ENCODE measurements at regions not wholly inside any gene's neighbourhood (a gene's known extent, or its start where the extent isn't known, plus 50 kb on each side); places are given as distances from the start of the nearest gene placed in this dataset.
"Not testable (repeated sequence)": the region's sequence is repeated elsewhere in the genome, so short reads cannot be mapped to it uniquely, and the experiment has no call there.

GRCh38 chrX:143296521-143296920 is 220.8 kb downstream of the SPANXN3 start:
- H3K18ac ChIP-seq (ENCODE audit: low read length), result no peak overlapping the region
- no peak overlapping the region for H3K4me3 ChIP-seq (ENCODE audit: low read length in 2 of 2)
- peaks cover 0 to 4% of the 10 kb centered on the region in 2 donors for H3K4me1 ChIP-seq (ENCODE audit: control insufficient read depth in 2 of 2, insufficient read depth in 1 of 2, low read depth in 1 of 2, low read length in 2 of 2)
- no peak overlapping the region for H2BK15ac ChIP-seq (ENCODE audit: low read length)
- no peak overlapping the region for H4K91ac ChIP-seq (ENCODE audit: low read depth, low read length, poor library complexity)
- no peak overlapping the region for H2BK5ac ChIP-seq (ENCODE audit: low read length)
- H2BK120ac ChIP-seq (ENCODE audit: low read depth, low read length), result no peak overlapping the region
- no peak overlapping the region for H3K23ac ChIP-seq (ENCODE audit: low read depth, low read length, poor library complexity)
- peak; percentile 21 for DNase-seq (ENCODE audit: low spot score)
- H2AK5ac ChIP-seq (ENCODE audit: low read depth, low read length), result no peak overlapping the region
- no peaks in the 10 kb centered on the region for H3K9me3 ChIP-seq (replicated peaks in 1 of 2; ENCODE audit: control insufficient read depth in 2 of 2, insufficient read depth in 1 of 2, low read depth in 1 of 2, low read length in 2 of 2)
- no peak overlapping the region for H3K4ac ChIP-seq (ENCODE audit: low read length)
- no peaks in the 10 kb centered on the region for H3K27me3 ChIP-seq (ENCODE audit: control insufficient read depth in 3 of 3, insufficient read depth in 3 of 3, low read depth in 1 of 3, low read length in 3 of 3)
- H3K36me3 ChIP-seq (replicated peaks in 1 of 2; ENCODE audit: control insufficient read depth in 2 of 2, insufficient read depth in 2 of 2, low read length in 2 of 2), result no peaks in the 10 kb centered on the region
- H3K9ac ChIP-seq (ENCODE audit: low read depth, low read length, poor library complexity), result no peak overlapping the region
- WGBS, 2 donors (ENCODE audit: extremely low coverage in 2 of 2, insufficient read length in 2 of 2, insufficient replicate concordance in 1 of 2), result no CpG with 5 or more reads among the region's 1 CpG
- no peak overlapping the region for H2AFZ ChIP-seq (ENCODE audit: low read length)
- H3K79me1 ChIP-seq (ENCODE audit: low read depth, low read length), result no peaks in the 10 kb centered on the region
- H3K14ac ChIP-seq (ENCODE audit: low read length), result no peak overlapping the region
- H4K8ac ChIP-seq (ENCODE audit: low read depth, low read length), result no peak overlapping the region
- H2BK12ac ChIP-seq (ENCODE audit: low read length), result no peak overlapping the region
- H3K4me2 ChIP-seq (ENCODE audit: insufficient read depth, low read length, poor library complexity, severe bottlenecking), result no peak overlapping the region
- H3K27ac ChIP-seq (replicated peaks; ENCODE audit: low read length), result no peak overlapping the region

- H3K4me1 ChIP-seq (ENCODE audit: control insufficient read depth in 2 of 2, insufficient read depth in 1 of 2, low read depth in 1 of 2, low read length in 2 of 2), result no peaks in the 10 kb centered on the region
- H3K4me2 ChIP-seq (ENCODE audit: insufficient read depth, low read length, poor library complexity, severe bottlenecking), result no peak overlapping the region
- no peaks in the 10 kb centered on the region for H3K27me3 ChIP-seq (ENCODE audit: control insufficient read depth in 3 of 3, insufficient read depth in 3 of 3, low read depth in 1 of 3, low read length in 3 of 3)
- no peaks in the 10 kb centered on the region for H3K79me1 ChIP-seq (ENCODE audit: low read depth, low read length)
- H3K18ac ChIP-seq (ENCODE audit: low read length), result no peak overlapping the region
- no peaks in the 10 kb centered on the region for H3K9me3 ChIP-seq (replicated peaks in 1 of 2; ENCODE audit: control insufficient read depth in 2 of 2, insufficient read depth in 1 of 2, low read depth in 1 of 2, low read length in 2 of 2)
- no peak for DNase-seq (ENCODE audit: low spot score)
- no peak overlapping the region for H3K4me3 ChIP-seq (ENCODE audit: low read length in 2 of 2)
- no peak overlapping the region for H3K27ac ChIP-seq (replicated peaks; ENCODE audit: low read length)
- no peaks in the 10 kb centered on the region for H3K36me3 ChIP-seq (replicated peaks in 1 of 2; ENCODE audit: control insufficient read depth in 2 of 2, insufficient read depth in 2 of 2, low read length in 2 of 2)
- no peak overlapping the region for H3K14ac ChIP-seq (ENCODE audit: low read length)
- H2BK120ac ChIP-seq (ENCODE audit: low read depth, low read length), result no peak overlapping the region
- H4K8ac ChIP-seq (ENCODE audit: low read depth, low read length), result no peak overlapping the region
- no peak overlapping the region for H2AFZ ChIP-seq (ENCODE audit: low read length)
- H3K4ac ChIP-seq (ENCODE audit: low read length), result no peak overlapping the region
- WGBS, 2 donors (ENCODE audit: extremely low coverage in 2 of 2, insufficient read length in 2 of 2, insufficient replicate concordance in 1 of 2), result no CpG with 5 or more reads among the region's 2 CpGs
- no peak overlapping the region for H2BK12ac ChIP-seq (ENCODE audit: low read length)
- H2BK15ac ChIP-seq (ENCODE audit: low read length), result no peak overlapping the region
- H2AK5ac ChIP-seq (ENCODE audit: low read depth, low read length), result no peak overlapping the region
- no peak overlapping the region for H4K91ac ChIP-seq (ENCODE audit: low read depth, low read length, poor library complexity)
- H3K23ac ChIP-seq (ENCODE audit: low read depth, low read length, poor library complexity), result no peak overlapping the region
- no peak overlapping the region for H2BK5ac ChIP-seq (ENCODE audit: low read length)
- H3K9ac ChIP-seq (ENCODE audit: low read depth, low read length, poor library complexity), result no peak overlapping the region
Observed at GRCh38 chrX:143287236-143287635, 230.0 kb downstream of the SPANXN3 start.

GRCh38 chrX:143270317-143270716 is 244.6 kb downstream of the SPANXN4 start:
- H3K18ac ChIP-seq (ENCODE audit: low read length), result no peak overlapping the region
- H2AFZ ChIP-seq (ENCODE audit: low read length), result no peak overlapping the region
- no peak overlapping the region for H2BK5ac ChIP-seq (ENCODE audit: low read length)
- H3K9ac ChIP-seq (ENCODE audit: low read depth, low read length, poor library complexity), result no peak overlapping the region
- H2BK12ac ChIP-seq (ENCODE audit: low read length), result no peak overlapping the region
- no peak overlapping the region for H3K27ac ChIP-seq (replicated peaks; ENCODE audit: low read length)
- no CpG with 5 or more reads among the region's 6 CpGs for WGBS, 2 donors (ENCODE audit: extremely low coverage in 2 of 2, insufficient read length in 2 of 2, insufficient replicate concordance in 1 of 2)
- H2BK15ac ChIP-seq (ENCODE audit: low read length), result no peak overlapping the region
- no peak overlapping the region for H2AK5ac ChIP-seq (ENCODE audit: low read depth, low read length)
- H3K4me1 ChIP-seq (ENCODE audit: control insufficient read depth in 2 of 2, insufficient read depth in 1 of 2, low read depth in 1 of 2, low read length in 2 of 2), result no peaks in the 10 kb centered on the region
- H3K4me3 ChIP-seq (ENCODE audit: low read length in 2 of 2), result no peak overlapping the region
- no peaks in the 10 kb centered on the region for H3K36me3 ChIP-seq (replicated peaks in 1 of 2; ENCODE audit: control insufficient read depth in 2 of 2, insufficient read depth in 2 of 2, low read length in 2 of 2)
- no peaks in the 10 kb centered on the region for H3K9me3 ChIP-seq (replicated peaks in 1 of 2; ENCODE audit: control insufficient read depth in 2 of 2, insufficient read depth in 1 of 2, low read depth in 1 of 2, low read length in 2 of 2)
- H2BK120ac ChIP-seq (ENCODE audit: low read depth, low read length), result no peak overlapping the region
- no peak overlapping the region for H4K8ac ChIP-seq (ENCODE audit: low read depth, low read length)
- H3K27me3 ChIP-seq (ENCODE audit: control insufficient read depth in 3 of 3, insufficient read depth in 3 of 3, low read depth in 1 of 3, low read length in 3 of 3), result no peaks in the 10 kb centered on the region
- no peaks in the 10 kb centered on the region for H3K79me1 ChIP-seq (ENCODE audit: low read depth, low read length)
- H3K4ac ChIP-seq (ENCODE audit: low read length), result no peak overlapping the region
- no peak for DNase-seq (ENCODE audit: low spot score)
- H3K23ac ChIP-seq (ENCODE audit: low read depth, low read length, poor library complexity), result no peak overlapping the region
- no peak overlapping the region for H4K91ac ChIP-seq (ENCODE audit: low read depth, low read length, poor library complexity)
- no peak overlapping the region for H3K14ac ChIP-seq (ENCODE audit: low read length)
- no peak overlapping the region for H3K4me2 ChIP-seq (ENCODE audit: insufficient read depth, low read length, poor library complexity, severe bottlenecking)

GRCh38 chrX:143244593-143244992 is 218.9 kb downstream of the SPANXN4 start:
- DNase-seq (ENCODE audit: low spot score); H3K9me3 ChIP-seq (replicated peaks in 1 of 2; ENCODE audit: control insufficient read depth in 2 of 2, insufficient read depth in 1 of 2, low read depth in 1 of 2, low read length in 2 of 2); H3K79me1 ChIP-seq (ENCODE audit: low read depth, low read length); H3K4ac ChIP-seq (ENCODE audit: low read length); H3K36me3 ChIP-seq (replicated peaks in 1 of 2; ENCODE audit: control insufficient read depth in 2 of 2, insufficient read depth in 2 of 2, low read length in 2 of 2); H2BK12ac ChIP-seq (ENCODE audit: low read length); H2AK5ac ChIP-seq (ENCODE audit: low read depth, low read length); H3K4me3 ChIP-seq (ENCODE audit: low read length in 2 of 2); H3K27me3 ChIP-seq (ENCODE audit: control insufficient read depth in 3 of 3, insufficient read depth in 3 of 3, low read depth in 1 of 3, low read length in 3 of 3); H3K4me1 ChIP-seq (ENCODE audit: control insufficient read depth in 2 of 2, insufficient read depth in 1 of 2, low read depth in 1 of 2, low read length in 2 of 2); H3K4me2 ChIP-seq (ENCODE audit: insufficient read depth, low read length, poor library complexity, severe bottlenecking); H3K27ac ChIP-seq (replicated peaks; ENCODE audit: low read length); H2BK120ac ChIP-seq (ENCODE audit: low read depth, low read length); H3K9ac ChIP-seq (ENCODE audit: low read depth, low read length, poor library complexity); H2BK5ac ChIP-seq (ENCODE audit: low read length); H2BK15ac ChIP-seq (ENCODE audit: low read length); H4K8ac ChIP-seq (ENCODE audit: low read depth, low read length); H3K14ac ChIP-seq (ENCODE audit: low read length); H4K91ac ChIP-seq (ENCODE audit: low read depth, low read length, poor library complexity); H3K23ac ChIP-seq (ENCODE audit: low read depth, low read length, poor library complexity); H2AFZ ChIP-seq (ENCODE audit: low read length); H3K18ac ChIP-seq (ENCODE audit: low read length): not testable (repeated sequence)
- WGBS, 2 donors (ENCODE audit: extremely low coverage in 2 of 2, insufficient read length in 2 of 2, insufficient replicate concordance in 1 of 2), result no CpG with 5 or more reads among the region's 2 CpGs
